ENCODE measurements at regions not wholly inside any gene's neighbourhood (a gene's known extent, or its start where the extent isn't known, plus 50 kb on each side); places are given as distances from the start of the nearest gene placed in this dataset.

DNA sequence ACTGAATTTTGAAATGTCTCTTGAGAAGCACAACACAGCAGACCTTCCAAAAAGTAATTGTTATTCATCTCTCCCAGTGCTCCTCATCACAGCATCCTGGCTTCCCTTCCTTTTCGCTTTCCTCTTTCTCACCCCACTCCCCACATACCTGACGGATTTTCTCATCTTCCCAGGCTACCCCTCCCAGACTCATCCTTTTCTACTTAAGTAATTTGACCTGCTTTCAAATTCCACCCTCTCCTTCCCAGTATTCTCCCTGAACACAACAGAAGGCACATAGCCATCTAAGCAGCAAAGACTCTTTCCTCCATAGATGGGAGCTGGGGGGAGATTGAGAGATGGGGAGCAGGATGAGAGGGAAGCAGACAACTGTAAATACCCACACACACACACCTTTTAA, 187.1 kb upstream of the STT3B start:
- in situ Hi-C loops (cut with HindIII; ENCODE audit: low sequenced_read_pairs): no loop called here
- DNase-seq (ENCODE audit: low spot score): no peak

DNA sequence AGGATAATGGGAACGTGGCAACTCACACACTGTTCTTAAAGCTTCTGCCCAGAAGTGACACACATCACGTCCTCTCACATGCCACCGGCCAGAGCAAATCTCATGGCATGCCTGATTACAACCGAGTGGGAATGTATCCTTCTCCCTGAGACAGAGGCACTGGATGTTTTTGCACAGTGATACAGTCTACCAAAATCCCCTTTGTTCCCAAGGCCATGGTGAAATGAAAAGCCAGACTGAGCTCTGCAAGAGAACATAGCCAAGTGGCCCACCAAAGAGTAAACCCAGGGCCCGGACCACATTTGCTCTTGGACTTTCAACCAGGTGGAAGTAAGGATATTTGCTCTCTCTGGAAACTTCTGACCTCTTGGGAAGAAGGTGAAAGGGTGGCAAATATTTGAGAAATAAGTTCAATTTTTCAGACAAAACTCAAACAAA, 186.2 kb upstream of the STT3B start:
- DNase-seq (ENCODE audit: low spot score): no peak
- in situ Hi-C loops (cut with HindIII; ENCODE audit: low sequenced_read_pairs): no loop called here

- in situ Hi-C loops (cut with HindIII; ENCODE audit: low sequenced_read_pairs): no loop called here
- no peak for DNase-seq (ENCODE audit: low spot score)
These were observed 183.6 kb upstream of the STT3B start for GRCh38 chr3:31349001-31349748.

DNA sequence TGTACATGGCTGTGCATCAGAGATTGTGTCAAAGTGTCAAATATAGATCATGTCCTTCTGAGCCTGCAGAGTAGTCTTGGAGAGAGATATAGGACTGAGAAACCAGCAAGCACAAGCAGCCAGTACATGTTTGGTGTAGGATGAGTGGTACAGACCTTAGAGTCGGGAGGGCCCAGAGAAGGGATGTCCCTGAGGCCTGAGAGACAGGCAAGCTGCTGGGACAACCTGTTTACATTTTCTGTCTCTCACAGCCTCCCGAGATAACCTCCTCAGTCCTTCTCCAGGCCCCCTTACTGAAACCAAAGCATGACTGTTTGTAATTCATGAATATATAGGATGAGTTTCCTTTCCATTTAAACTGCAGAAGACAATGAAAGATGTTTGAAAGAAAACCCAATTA, 182.4 kb upstream of the STT3B start:
- in situ Hi-C loops (cut with HindIII; ENCODE audit: low sequenced_read_pairs): no loop called here
- no peak for DNase-seq (ENCODE audit: low spot score)

GRCh38 chr3:31352331-31352730, 180.4 kb upstream of the STT3B start:
- no peak for DNase-seq (ENCODE audit: low spot score)
- in situ Hi-C loops (cut with HindIII; ENCODE audit: low sequenced_read_pairs): no loop called here

GRCh38 chr3:31353166-31353565, 179.6 kb upstream of the STT3B start:
- DNase-seq (ENCODE audit: low spot score): no peak
- in situ Hi-C loops (cut with HindIII; ENCODE audit: low sequenced_read_pairs): no loop called here

DNA sequence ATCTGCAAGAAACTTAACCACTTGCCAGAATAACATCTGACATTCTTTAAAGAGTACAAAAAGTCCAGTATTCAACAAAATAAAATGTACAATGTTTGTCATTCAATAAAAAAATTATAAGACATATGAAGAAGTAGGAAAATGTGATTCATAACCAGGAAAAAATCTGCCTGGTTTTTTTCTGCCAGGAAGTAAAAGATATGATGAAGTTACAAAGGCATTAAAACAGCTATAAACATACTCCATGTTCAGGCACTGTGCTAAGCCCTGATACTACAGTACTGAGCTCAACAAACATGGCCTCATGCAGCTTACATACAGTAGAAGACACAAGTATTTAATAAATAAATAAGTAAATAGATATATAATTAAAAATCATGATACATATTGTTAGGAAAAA, 178.4 kb upstream of the STT3B start:
- no peak for DNase-seq (ENCODE audit: low spot score)

GRCh38 chr3:31355807-31356206, 176.9 kb upstream of the STT3B start:
- in situ Hi-C loops (cut with HindIII; ENCODE audit: low sequenced_read_pairs): no loop called here
- DNase-seq (ENCODE audit: low spot score): no peak

More for the DNA sequence above, 178.4 kb upstream of the STT3B start:
- in situ Hi-C loops (cut with HindIII; ENCODE audit: low sequenced_read_pairs): no loop called here

GRCh38 chr3:31356941-31357340, 175.8 kb upstream of the STT3B start:
- no peak for DNase-seq (ENCODE audit: low spot score)

GRCh38 chr3:31357451-31357850, 175.3 kb upstream of the STT3B start:
- in situ Hi-C loops (cut with HindIII; ENCODE audit: low sequenced_read_pairs): no loop called here
- DNase-seq (ENCODE audit: low spot score): no peak

More at GRCh38 chr3:31356941-31357340, 175.8 kb upstream of the STT3B start:
- in situ Hi-C loops (cut with HindIII; ENCODE audit: low sequenced_read_pairs): no loop called here

DNA sequence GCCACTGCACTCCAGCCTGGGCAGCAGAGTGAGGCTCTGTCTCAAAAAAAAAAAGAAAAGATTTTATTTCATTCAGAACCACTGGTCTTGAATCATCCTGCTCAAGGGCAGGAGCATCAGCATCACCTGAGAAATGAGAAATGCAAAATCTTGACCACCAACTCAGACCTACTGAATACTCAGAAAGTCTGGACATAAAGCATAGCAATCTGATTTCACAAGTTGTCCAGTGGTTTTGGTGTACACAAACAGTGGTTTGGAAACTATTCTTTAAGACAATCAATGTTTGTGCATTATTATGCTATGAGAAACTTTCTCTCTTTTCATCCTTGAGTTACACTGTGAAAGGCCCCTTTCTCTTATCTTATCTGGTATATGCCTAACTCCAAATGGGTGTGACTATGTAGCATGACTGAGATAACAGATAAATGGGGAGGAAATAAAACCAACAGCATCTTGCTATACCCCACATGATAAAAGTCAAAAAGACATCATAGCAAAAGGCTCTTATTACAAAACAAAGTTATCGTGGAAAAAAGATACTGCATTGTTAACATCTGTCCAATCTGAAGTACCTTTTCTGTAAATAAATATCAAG, 174.2 kb upstream of the STT3B start:
- DNase-seq (ENCODE audit: low spot score): no peak
- in situ Hi-C loops (cut with HindIII; ENCODE audit: low sequenced_read_pairs): no loop called here

DNA sequence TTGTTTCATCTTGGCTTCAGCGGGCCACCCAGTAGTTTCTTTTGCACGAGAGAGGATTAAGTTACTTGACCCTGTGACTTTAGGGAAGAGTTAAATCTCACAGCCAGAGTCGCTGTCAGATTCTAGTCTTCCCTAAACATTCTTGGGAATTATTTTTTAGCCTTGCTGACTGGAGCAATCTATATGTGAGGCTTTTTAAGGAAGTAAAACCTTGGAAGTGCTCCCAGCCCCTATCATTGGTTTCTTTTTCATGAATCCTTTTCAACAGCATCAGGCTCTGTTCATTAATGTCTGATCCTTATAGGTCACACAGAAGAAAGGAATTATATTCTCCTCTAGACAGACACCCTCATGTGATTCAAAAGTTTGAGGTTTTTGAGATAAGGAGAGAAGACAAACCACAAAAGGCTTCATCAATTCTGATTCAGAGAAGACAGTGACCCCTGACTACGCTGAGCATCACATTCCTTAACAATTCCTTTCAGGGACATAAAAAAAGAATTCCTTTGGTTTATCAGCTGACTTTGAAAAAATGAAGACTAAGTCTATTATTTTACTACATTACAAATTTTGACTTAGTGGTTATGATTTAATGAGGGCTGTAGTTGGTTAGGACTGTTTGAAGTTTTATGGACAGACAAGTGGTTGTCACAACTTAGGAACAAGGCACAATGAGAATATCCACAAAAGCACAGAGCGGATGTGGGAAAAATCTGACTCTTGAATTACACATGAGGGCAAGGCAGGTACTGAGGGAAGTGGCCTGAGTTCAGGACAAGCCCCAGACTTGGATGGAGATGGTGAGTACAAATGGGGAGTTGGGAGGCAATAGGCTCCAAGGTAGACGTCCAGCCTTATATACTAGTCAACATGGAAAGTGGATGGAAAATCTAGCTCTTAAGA, 171.1 kb upstream of the STT3B start:
- in situ Hi-C loops (cut with HindIII; ENCODE audit: low sequenced_read_pairs): no loop called here
- DNase-seq (ENCODE audit: low spot score): no peak

GRCh38 chr3:31364188-31364587, 168.5 kb upstream of the STT3B start:
- in situ Hi-C loops (cut with HindIII; ENCODE audit: low sequenced_read_pairs): no loop called here
- DNase-seq (ENCODE audit: low spot score): no peak

- in situ Hi-C loops (cut with HindIII; ENCODE audit: low sequenced_read_pairs): no loop called here
- no peak for DNase-seq (ENCODE audit: low spot score)
These were observed 168.0 kb upstream of the STT3B start for GRCh38 chr3:31364711-31365110.

GRCh38 chr3:31367518-31367917, 165.2 kb upstream of the STT3B start:
- in situ Hi-C loops (cut with HindIII; ENCODE audit: low sequenced_read_pairs): no loop called here
- DNase-seq (ENCODE audit: low spot score): no peak

GRCh38 chr3:31369637-31370379, 162.9 kb upstream of the STT3B start:
- in situ Hi-C loops (cut with HindIII; ENCODE audit: low sequenced_read_pairs): no loop called here
- no peak for DNase-seq (ENCODE audit: low spot score)

- in situ Hi-C loops (cut with HindIII; ENCODE audit: low sequenced_read_pairs): no loop called here
- no peak for DNase-seq (ENCODE audit: low spot score)
These were observed 162.4 kb upstream of the STT3B start for GRCh38 chr3:31370380-31370666.

DNA sequence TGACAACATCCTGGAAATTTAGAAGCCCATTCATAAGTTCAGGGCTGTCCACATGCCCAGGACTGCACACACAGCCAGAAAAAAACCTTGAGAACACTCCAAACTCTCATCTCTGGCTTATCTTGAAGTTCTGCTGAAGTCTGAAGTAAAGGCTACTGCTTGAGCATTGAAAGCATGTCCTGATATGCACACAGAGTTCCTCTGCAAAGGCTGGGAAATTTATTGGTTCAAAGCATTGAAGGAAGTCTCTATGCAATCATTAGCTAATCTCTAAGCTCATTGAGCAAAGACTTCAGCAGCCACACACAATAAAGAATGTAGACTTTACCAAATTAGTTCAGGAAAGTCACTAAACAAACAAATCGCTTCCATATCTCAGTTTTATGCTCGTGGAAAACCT, 162.0 kb upstream of the STT3B start:
- DNase-seq (ENCODE audit: low spot score): no peak
- in situ Hi-C loops (cut with HindIII; ENCODE audit: low sequenced_read_pairs): no loop called here

DNA sequence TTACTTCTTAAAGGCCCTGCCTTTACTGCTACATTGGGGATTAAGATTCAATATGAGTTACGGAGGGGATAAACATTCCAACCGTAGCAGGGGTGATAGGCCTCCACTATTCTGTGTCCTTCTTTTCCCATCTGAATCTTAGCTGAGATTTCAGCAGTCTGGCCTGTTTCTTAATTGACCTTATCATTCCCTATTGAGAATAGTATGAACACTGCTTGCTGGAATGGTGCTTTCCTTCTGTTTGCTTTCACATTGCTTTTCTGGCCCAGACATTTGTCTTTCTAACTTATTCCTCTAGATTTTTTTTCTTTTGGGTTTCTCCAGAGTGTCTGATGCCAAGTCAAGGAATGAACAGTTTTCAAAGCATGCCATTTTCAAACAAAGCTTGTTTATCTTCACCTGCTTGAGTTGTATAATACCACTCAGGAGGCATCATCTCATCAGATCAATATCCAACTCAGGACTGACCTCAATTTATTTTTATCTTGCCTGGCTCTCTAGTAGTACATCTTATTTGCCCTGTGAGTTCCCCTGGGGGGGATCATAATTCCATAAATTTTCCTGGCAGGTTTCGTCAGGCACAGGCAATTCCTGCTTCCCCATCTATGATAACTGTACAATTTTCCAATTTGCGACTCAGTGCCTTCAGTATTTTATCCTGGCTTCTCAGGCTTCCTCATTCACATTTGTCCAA, 161.1 kb upstream of the STT3B start:
- in situ Hi-C loops (cut with HindIII; ENCODE audit: low sequenced_read_pairs): no loop called here
- no peak for DNase-seq (ENCODE audit: low spot score)

Data from G401 (cell line).